HL-60 (cell line): ENCODE measurements at regions not wholly inside any gene's neighbourhood (a gene's known extent, or its start where the extent isn't known, plus 50 kb on each side); places are given as distances from the start of the nearest gene placed in this dataset.

Experiments
- CTCF ChIP-seq: IDR thresholded peaks from one replicate; pipeline ENCODE4 v1.5.1; 2011; ENCODE audit warnings: low read length, control low read depth, inconsistent platforms; ENCODE audit not compliant: insufficient read depth
- GABPA ChIP-seq: IDR thresholded peaks from 2 replicates; pipeline ENCODE4 v1.6.1; 2012; ENCODE audit warnings: low read depth
- POLR2AphosphoS5 ChIP-seq: IDR thresholded peaks from 2 replicates; pipeline ENCODE4 v1.6.1; 2012; ENCODE audit warnings: low read depth
- REST ChIP-seq: IDR thresholded peaks from 2 replicates; pipeline ENCODE4 v1.6.1; 2012; ENCODE audit warnings: low read depth; ENCODE audit not compliant: insufficient replicate concordance
- SPI1 ChIP-seq: IDR thresholded peaks from 2 replicates; pipeline ENCODE4 v1.6.1; 2012; ENCODE audit warnings: low read depth, mild to moderate bottlenecking, borderline replicate concordance

- no peak for TF ChIP-seq CTCF
- TF ChIP-seq REST = no peak
- TF ChIP-seq POLR2AphosphoS5 = no peak
- TF ChIP-seq GABPA = no peak
- TF ChIP-seq SPI1 = no peak
Observed at GRCh38 chr15:72935521-72935920, 116.7 kb upstream of the NEO1 start.
